ENCODE measurements at regions not wholly inside any gene's neighbourhood (a gene's known extent, or its start where the extent isn't known, plus 50 kb on each side); places are given as distances from the start of the nearest gene placed in this dataset.

- intact Hi-C loops (cut with DNase I): no loop called here
These were observed 118.7 kb downstream of the RPS12 start for GRCh38 chr6:132933090-132933489.

GRCh38 chr6:132934496-132934895, 120.1 kb downstream of the RPS12 start:
- DNase-seq: no peak
- intact Hi-C loops (cut with DNase I): no loop called here

More at GRCh38 chr6:132933090-132933489, 118.7 kb downstream of the RPS12 start:
- DNase-seq: peak in 1 of 10 donors; percentile 27

GRCh38 chr6:132936646-132937045, 122.3 kb downstream of the RPS12 start:
- DNase-seq: no peak
- intact Hi-C loops (cut with DNase I): no loop called here

GRCh38 chr6:132937466-132937906, 123.1 kb downstream of the RPS12 start:
- peak in 2 of 10 donors; percentile 25 to 27 for DNase-seq

GRCh38 chr6:132948889-132949288, 134.5 kb downstream of the RPS12 start:
- DNase-seq: no peak
- intact Hi-C loops (cut with DNase I): no loop called here

More at GRCh38 chr6:132937466-132937906, 123.1 kb downstream of the RPS12 start:
- intact Hi-C loops (cut with DNase I): no loop called here

GRCh38 chr6:132950566-132950965, 136.2 kb downstream of the RPS12 start:
- intact Hi-C loops (cut with DNase I): no loop called here
- DNase-seq: no peak

- intact Hi-C loops (cut with DNase I): no loop called here
These were observed 137.9 kb downstream of the RPS12 start for GRCh38 chr6:132952031-132952867.

GRCh38 chr6:132952986-132953385, 138.6 kb downstream of the RPS12 start:
- intact Hi-C loops (cut with DNase I): no loop called here
- no peak for DNase-seq

More at GRCh38 chr6:132952031-132952867, 137.9 kb downstream of the RPS12 start:
- no peak for DNase-seq

- no peak for DNase-seq
- intact Hi-C loops (cut with DNase I): no loop called here
These were observed 139.9 kb downstream of the RPS12 start for GRCh38 chr6:132954222-132954621.

GRCh38 chr6:132954936-132955335, 140.6 kb downstream of the RPS12 start:
- no peak for DNase-seq
- intact Hi-C loops (cut with DNase I): no loop called here

- intact Hi-C loops (cut with DNase I): no loop called here
These were observed 145.4 kb downstream of the RPS12 start for GRCh38 chr6:132959639-132960326.

GRCh38 chr6:132960720-132961119, 146.4 kb downstream of the RPS12 start:
- intact Hi-C loops (cut with DNase I): no loop called here
- no peak for DNase-seq

More at GRCh38 chr6:132959639-132960326, 145.4 kb downstream of the RPS12 start:
- no peak for DNase-seq

GRCh38 chr6:132961122-132961521, 146.8 kb downstream of the RPS12 start:
- intact Hi-C loops (cut with DNase I): no loop called here

GRCh38 chr6:132961610-132962009, 147.2 kb downstream of the RPS12 start:
- DNase-seq: no peak
- intact Hi-C loops (cut with DNase I): loop anchor here (2.0 kb wide), 1 partner anchor 551 kb away; no protein-coding TSS in a partner anchor

More at GRCh38 chr6:132961122-132961521, 146.8 kb downstream of the RPS12 start:
- DNase-seq: no peak

- intact Hi-C loops (cut with DNase I): loop anchor here (2.0 kb wide), 1 partner anchor 550 kb away; no protein-coding TSS in a partner anchor
- peak in 7 of 10 donors; percentile 54 to 88 (median 57) for DNase-seq
These were observed 148.8 kb downstream of the RPS12 start for GRCh38 chr6:132962936-132963868.

- intact Hi-C loops (cut with DNase I): no loop called here
- no peak for DNase-seq
These were observed 149.9 kb downstream of the RPS12 start for GRCh38 chr6:132964101-132964867.

- no peak for DNase-seq
- intact Hi-C loops (cut with DNase I): no loop called here
These were observed 150.6 kb downstream of the RPS12 start for GRCh38 chr6:132964868-132965382.

- DNase-seq: no peak
- intact Hi-C loops (cut with DNase I): no loop called here
These were observed 153.5 kb downstream of the RPS12 start for GRCh38 chr6:132967871-132968270.

- intact Hi-C loops (cut with DNase I): no loop called here
- no peak for DNase-seq
These were observed 154.1 kb downstream of the RPS12 start for GRCh38 chr6:132968419-132968950.

Measured in posterior cingulate gyrus (tissue), 11 donors.